AG20443 (cell line): ENCODE measurements at regions not wholly inside any gene's neighbourhood (a gene's known extent, or its start where the extent isn't known, plus 50 kb on each side); places are given as distances from the start of the nearest gene placed in this dataset.

Source experiments
- DNase-seq: peaks from one replicate; pipeline ENCODE4 v3.0.0; 2012; ENCODE audit warnings: low spot score, mixed read lengths

GRCh38 chr21:43274022-43274945 lies 105.5 kb downstream of the CRYAA start:
- no peak for DNase-seq

GRCh38 chr21:43273708-43274021 lies 104.9 kb downstream of the CRYAA start:
- no peak for DNase-seq

- DNase-seq = no peak
These were observed 104.4 kb downstream of the CRYAA start for GRCh38 chr21:43273016-43273707.

- no peak for DNase-seq
These were observed 103.8 kb downstream of the CRYAA start for GRCh38 chr21:43272591-43272990.

GRCh38 chr21:43271452-43272020 lies 102.7 kb downstream of the CRYAA start:
- no peak for DNase-seq

- DNase-seq = no peak
These were observed 102.0 kb downstream of the CRYAA start for GRCh38 chr21:43270800-43271301.

GRCh38 chr21:43269957-43270705 lies 101.3 kb downstream of the CRYAA start:
- DNase-seq = no peak

- no peak for DNase-seq
These were observed 100.6 kb downstream of the CRYAA start for GRCh38 chr21:43269440-43269839.

GRCh38 chr21:43268804-43269186 lies 100.0 kb downstream of the CRYAA start:
- no peak for DNase-seq

- no peak for DNase-seq
These were observed 99.4 kb downstream of the CRYAA start for GRCh38 chr21:43268086-43268803.

- DNase-seq = no peak
These were observed 98.7 kb downstream of the CRYAA start for GRCh38 chr21:43267391-43268085.

- DNase-seq = no peak
These were observed 97.7 kb downstream of the CRYAA start for GRCh38 chr21:43266534-43266933.

- no peak for DNase-seq
These were observed 93.6 kb downstream of the CRYAA start for GRCh38 chr21:43262427-43262826.
